ENCODE measurements at regions not wholly inside any gene's neighbourhood (a gene's known extent, or its start where the extent isn't known, plus 50 kb on each side); places are given as distances from the start of the nearest gene placed in this dataset.

- peak overlapping the region; percentile 59 to 65 for H3K4me3 Mint-ChIP-seq
- H3K14ac ChIP-seq (ENCODE audit: insufficient read depth, low read length) = no peak overlapping the region
- no peak overlapping the region for H3K4ac ChIP-seq (ENCODE audit: low read depth, low read length)
- no peak overlapping the region for H2BK20ac ChIP-seq (ENCODE audit: low read depth, low read length, poor library complexity, severe bottlenecking)
- H3K23me2 ChIP-seq (ENCODE audit: insufficient read length, low read depth, low read length, poor library complexity, severe bottlenecking) = peaks cover 6% of the 10 kb centered on the region
- no peak overlapping the region for H4K8ac ChIP-seq (replicated peaks; ENCODE audit: insufficient read length, low read depth, low read length)
- H2AK5ac ChIP-seq (ENCODE audit: insufficient read length, low read length) = no peak overlapping the region
- no peak overlapping the region for H4K5ac ChIP-seq (ENCODE audit: insufficient read length, low read depth, low read length)
- no peaks in the 10 kb centered on the region for H3K79me1 ChIP-seq (ENCODE audit: insufficient read depth, low read depth, low read length, poor library complexity, severe bottlenecking)
- peaks cover 27% of the 10 kb centered on the region for H3K27me3 Mint-ChIP-seq (ENCODE audit: low read depth)
- H2BK15ac ChIP-seq (ENCODE audit: low read depth, low read length) = no peak overlapping the region
- H3K27me3 ChIP-seq (ENCODE audit: insufficient read depth, low read length) = no peaks in the 10 kb centered on the region; the same call in 1 of the 2 replicates
- H3K4me1 Mint-ChIP-seq = peaks cover 24 to 27% of the 10 kb centered on the region in 2 experiments
- TF ChIP-seq, protein P1, sequence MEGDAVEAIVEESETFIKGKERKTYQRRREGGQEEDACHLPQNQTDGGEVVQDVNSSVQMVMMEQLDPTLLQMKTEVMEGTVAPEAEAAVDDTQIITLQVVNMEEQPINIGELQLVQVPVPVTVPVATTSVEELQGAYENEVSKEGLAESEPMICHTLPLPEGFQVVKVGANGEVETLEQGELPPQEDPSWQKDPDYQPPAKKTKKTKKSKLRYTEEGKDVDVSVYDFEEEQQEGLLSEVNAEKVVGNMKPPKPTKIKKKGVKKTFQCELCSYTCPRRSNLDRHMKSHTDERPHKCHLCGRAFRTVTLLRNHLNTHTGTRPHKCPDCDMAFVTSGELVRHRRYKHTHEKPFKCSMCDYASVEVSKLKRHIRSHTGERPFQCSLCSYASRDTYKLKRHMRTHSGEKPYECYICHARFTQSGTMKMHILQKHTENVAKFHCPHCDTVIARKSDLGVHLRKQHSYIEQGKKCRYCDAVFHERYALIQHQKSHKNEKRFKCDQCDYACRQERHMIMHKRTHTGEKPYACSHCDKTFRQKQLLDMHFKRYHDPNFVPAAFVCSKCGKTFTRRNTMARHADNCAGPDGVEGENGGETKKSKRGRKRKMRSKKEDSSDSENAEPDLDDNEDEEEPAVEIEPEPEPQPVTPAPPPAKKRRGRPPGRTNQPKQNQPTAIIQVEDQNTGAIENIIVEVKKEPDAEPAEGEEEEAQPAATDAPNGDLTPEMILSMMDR (conservative IDR thresholded peaks at IDR 0.05) = no peak
- no peaks in the 10 kb centered on the region for H3K9me3 ChIP-seq (ENCODE audit: control insufficient read depth, low read depth, low read length)
- no peak overlapping the region for H4K91ac ChIP-seq (ENCODE audit: insufficient read length, low read depth, low read length)
- H3K18ac ChIP-seq (ENCODE audit: insufficient read length, low read depth, low read length) = no peak overlapping the region
- no peaks in the 10 kb centered on the region for H3K79me2 ChIP-seq (ENCODE audit: insufficient read depth, low read length)
- H3K56ac ChIP-seq (ENCODE audit: insufficient read length, low read depth, low read length) = no peak overlapping the region
- H3K9ac ChIP-seq (ENCODE audit: extremely low read depth, insufficient read length, low read length) = no peak overlapping the region
- H2AFZ ChIP-seq (ENCODE audit: low read length) = no peak overlapping the region
- H2BK12ac ChIP-seq (ENCODE audit: insufficient read length, low read depth, low read length) = no peak overlapping the region
- no peak overlapping the region for H3K27ac ChIP-seq (ENCODE audit: insufficient read length, low read depth, low read length)
- H3K4me2 ChIP-seq (ENCODE audit: insufficient read depth, insufficient read length, low read length) = peak overlapping the region; percentile 87
- H3T11ph ChIP-seq (ENCODE audit: low read length) = no peak overlapping the region
- no peak overlapping the region for H2BK120ac ChIP-seq (ENCODE audit: low read depth, low read length, poor library complexity, severe bottlenecking)
- no CpG with 5 or more reads among the region's 10 CpGs for WGBS (ENCODE audit: extremely low coverage, insufficient read length, low lambda C conversion rate)
- H3K27ac Mint-ChIP-seq = no peak overlapping the region
- H3K23ac ChIP-seq (ENCODE audit: insufficient read length, low read depth, low read length) = no peak overlapping the region
- H2BK5ac ChIP-seq (ENCODE audit: insufficient read length, low read length) = no peak overlapping the region
- H3K36me3 Mint-ChIP-seq (ENCODE audit: insufficient read depth in 1 of 3, low read depth in 3 of 3) = no peaks in the 10 kb centered on the region
- DNase-seq = no peak
- H3K4me1 ChIP-seq (ENCODE audit: insufficient read depth, low read length) = no peaks in the 10 kb centered on the region; the same call in 1 of the 2 replicates
- H4K20me1 ChIP-seq (ENCODE audit: control insufficient read depth, insufficient read depth, insufficient read length) = no peaks in the 10 kb centered on the region
- no peaks in the 10 kb centered on the region for H3K9me3 Mint-ChIP-seq
These were observed 130.5 kb upstream of the SLC1A4 start for GRCh38 chr2:64858541-64859311.

All from H9 (cell line).